KOPT-K1 (cell line): ENCODE measurements at regions not wholly inside any gene's neighbourhood (a gene's known extent, or its start where the extent isn't known, plus 50 kb on each side); places are given as distances from the start of the nearest gene placed in this dataset.
"Not testable (repeated sequence)": the region's sequence is repeated elsewhere in the genome, so short reads cannot be mapped to it uniquely, and the experiment has no call there.

ENCODE experiments used
- H3K27ac ChIP-seq: fragments of 200-600 bp; sonication (generic); 2 replicates; pipeline ENCODE4 v1.5.1; 2016; ENCODE audit warnings: antibody characterized with exemption, mild to moderate bottlenecking, low read depth, low read length; ENCODE audit not compliant: poor library complexity, severe bottlenecking
- H3K36me3 ChIP-seq: fragments of 200-600 bp; sonication (generic); 2 replicates; pipeline ENCODE4 v1.5.1; 2017; ENCODE audit warnings: antibody characterized with exemption, mild to moderate bottlenecking, low read length, moderate library complexity; ENCODE audit not compliant: insufficient read depth
- H3K9me3 ChIP-seq: fragments of 200-600 bp; sonication (generic); 2 replicates; pipeline ENCODE4 v1.5.1; 2017; ENCODE audit warnings: antibody characterized with exemption, low read length, mild to moderate bottlenecking; ENCODE audit not compliant: insufficient read depth, poor library complexity, severe bottlenecking

DNA sequence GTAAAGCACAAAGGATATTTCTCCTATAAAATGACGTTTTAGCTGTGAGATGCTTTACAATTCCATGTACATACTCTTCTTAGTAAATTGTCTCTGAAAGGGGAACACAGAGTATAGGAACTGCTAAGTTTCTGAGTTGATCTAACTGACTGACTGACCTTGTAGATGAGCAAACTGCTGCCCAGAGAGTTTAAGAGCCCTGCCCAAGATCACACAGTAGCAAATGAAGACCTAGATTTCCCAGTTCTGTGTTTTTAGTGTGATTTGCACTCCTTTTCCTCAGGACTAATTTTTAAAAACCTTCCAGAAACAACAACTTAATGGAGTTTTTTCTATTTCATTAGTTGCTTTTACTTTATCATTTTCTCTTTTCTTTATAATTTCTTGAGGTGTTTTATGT, 247.7 kb downstream of the PDCD6IP start:
- Histone ChIP-seq H3K27ac (no peak overlapping the region), H3K36me3 (no peaks in the 10 kb centered on the region), H3K9me3 (no peaks in the 10 kb centered on the region)

DNA sequence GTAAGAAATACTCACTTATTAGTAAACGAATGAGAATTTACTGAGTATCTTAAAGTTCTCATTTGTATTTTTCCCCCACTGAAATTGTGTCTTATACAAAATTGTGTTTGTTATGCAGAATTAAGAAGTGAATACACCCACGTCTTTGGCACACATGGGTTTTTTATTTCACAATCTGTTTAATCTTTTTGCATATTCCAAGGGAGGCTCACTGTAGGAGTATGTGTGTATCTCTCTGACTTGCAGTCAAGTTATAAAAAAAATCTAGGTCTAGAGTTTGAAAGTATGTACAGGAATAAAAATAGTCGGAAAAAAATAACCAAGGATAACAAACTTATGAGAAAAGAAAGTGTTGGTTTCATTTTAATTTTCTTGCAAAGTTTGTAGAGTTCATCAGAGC, 255.2 kb downstream of the PDCD6IP start:
- Histone ChIP-seq H3K9me3 (no peaks in the 10 kb centered on the region), H3K27ac (no peak overlapping the region), H3K36me3 (no peaks in the 10 kb centered on the region)

- no peaks in the 10 kb centered on the region for H3K36me3 ChIP-seq
- no peak overlapping the region for H3K27ac ChIP-seq
- no peaks in the 10 kb centered on the region for H3K9me3 ChIP-seq
Measured at GRCh38 chr3:34056181-34056910, 257.9 kb downstream of the PDCD6IP start.

- Histone ChIP-seq H3K27ac (no peak overlapping the region), H3K36me3 (no peaks in the 10 kb centered on the region), H3K9me3 (no peaks in the 10 kb centered on the region)
Measured at GRCh38 chr3:34056951-34057390, 258.5 kb downstream of the PDCD6IP start.

DNA sequence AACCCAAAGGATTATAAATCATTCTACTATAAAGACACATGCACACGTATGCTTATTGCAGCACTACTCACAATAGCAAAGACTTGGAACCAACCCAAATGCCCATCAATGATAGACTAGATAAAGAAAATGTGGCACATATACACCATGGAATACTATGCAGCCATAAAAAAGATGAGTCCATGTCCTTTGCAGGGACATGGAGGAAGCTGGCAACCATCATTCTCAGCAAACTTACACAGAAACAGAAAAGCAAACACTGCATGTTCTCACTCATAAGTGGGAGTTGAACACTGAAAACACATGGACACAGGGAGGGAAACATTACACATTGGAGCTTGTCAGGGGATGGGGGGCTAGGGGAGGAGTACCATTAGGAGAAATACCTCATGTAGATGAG, 262.6 kb downstream of the PDCD6IP start:
- not testable (repeated sequence) for H3K36me3 ChIP-seq, H3K27ac ChIP-seq, H3K9me3 ChIP-seq

DNA sequence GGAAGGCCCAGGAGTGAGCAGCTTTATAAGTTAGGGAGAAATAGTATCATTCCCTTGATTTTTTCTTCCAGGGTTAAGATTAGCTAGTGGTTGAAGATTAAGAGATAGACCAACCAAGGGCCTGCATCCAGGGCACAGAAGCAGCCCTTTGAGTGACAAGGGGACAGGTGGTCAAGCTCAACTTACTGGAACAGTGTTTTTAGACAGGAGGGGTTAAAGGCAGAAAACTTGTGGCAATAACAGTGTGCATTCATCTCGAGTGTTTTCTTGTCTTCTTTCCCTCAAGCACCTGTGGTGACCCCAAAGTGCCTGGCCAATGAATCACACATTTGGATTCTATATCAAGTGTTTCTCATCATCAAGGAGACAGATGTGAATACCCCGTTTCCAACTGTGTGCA, 267.5 kb downstream of the PDCD6IP start:
- H3K27ac ChIP-seq, result no peak overlapping the region
- no peaks in the 10 kb centered on the region for H3K36me3 ChIP-seq
- H3K9me3 ChIP-seq, result no peaks in the 10 kb centered on the region

DNA sequence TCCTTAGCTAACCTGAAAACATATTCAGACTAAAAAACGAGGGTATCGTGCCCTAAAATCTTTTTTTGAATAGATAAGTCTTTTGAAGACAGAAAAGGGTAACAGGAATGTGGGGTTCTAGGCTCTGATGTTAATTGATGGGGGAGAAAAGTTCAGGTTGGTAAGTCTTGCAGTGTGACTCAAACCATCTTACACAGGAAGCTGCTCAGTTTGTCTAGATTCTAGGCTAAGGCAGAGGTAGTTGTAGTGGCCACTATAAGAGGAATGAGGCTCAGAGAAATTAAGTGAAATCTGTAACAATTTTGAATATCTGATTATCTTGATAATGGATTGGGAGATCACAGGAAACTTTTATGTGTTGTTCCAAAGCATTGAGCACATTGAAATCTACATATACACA, 267.9 kb downstream of the PDCD6IP start:
- Histone ChIP-seq H3K27ac (no peak overlapping the region), H3K36me3 (no peaks in the 10 kb centered on the region), H3K9me3 (no peaks in the 10 kb centered on the region)

GRCh38 chr3:34066999-34067398, 268.6 kb downstream of the PDCD6IP start:
- no peaks in the 10 kb centered on the region for H3K36me3 ChIP-seq
- H3K27ac ChIP-seq, result no peak overlapping the region
- H3K9me3 ChIP-seq, result no peaks in the 10 kb centered on the region

GRCh38 chr3:34067536-34068051, 269.2 kb downstream of the PDCD6IP start:
- Histone ChIP-seq H3K9me3 (no peaks in the 10 kb centered on the region), H3K27ac (no peak overlapping the region), H3K36me3 (no peaks in the 10 kb centered on the region)

DNA sequence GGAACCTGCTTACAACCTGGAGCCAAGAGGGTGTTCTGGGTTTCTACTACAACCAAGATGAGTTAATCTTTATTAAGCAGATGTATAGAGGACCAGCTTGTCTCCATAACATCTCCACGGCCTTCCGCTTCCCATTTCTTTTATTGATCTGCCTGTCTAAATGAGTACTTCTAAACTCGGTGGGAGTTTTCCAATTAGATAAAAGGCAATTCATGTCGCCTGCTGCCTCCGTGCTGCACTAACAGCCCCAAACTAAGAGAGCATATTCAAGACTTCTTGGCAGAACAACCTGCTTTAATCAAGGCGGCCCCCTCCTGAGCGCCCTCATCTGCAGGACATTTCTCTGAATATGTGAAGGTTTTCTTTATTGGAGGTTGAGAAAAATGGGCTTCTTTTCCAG, 270.1 kb downstream of the PDCD6IP start:
- Histone ChIP-seq H3K9me3 (no peaks in the 10 kb centered on the region), H3K27ac (no peak overlapping the region), H3K36me3 (no peaks in the 10 kb centered on the region)

GRCh38 chr3:34070831-34071585, 272.6 kb downstream of the PDCD6IP start:
- H3K9me3 ChIP-seq, result no peaks in the 10 kb centered on the region
- no peaks in the 10 kb centered on the region for H3K36me3 ChIP-seq
- H3K27ac ChIP-seq, result no peak overlapping the region

- H3K9me3 ChIP-seq, result no peaks in the 10 kb centered on the region
- no peaks in the 10 kb centered on the region for H3K36me3 ChIP-seq
- no peak overlapping the region for H3K27ac ChIP-seq
Measured at GRCh38 chr3:34072297-34072696, 273.9 kb downstream of the PDCD6IP start.

DNA sequence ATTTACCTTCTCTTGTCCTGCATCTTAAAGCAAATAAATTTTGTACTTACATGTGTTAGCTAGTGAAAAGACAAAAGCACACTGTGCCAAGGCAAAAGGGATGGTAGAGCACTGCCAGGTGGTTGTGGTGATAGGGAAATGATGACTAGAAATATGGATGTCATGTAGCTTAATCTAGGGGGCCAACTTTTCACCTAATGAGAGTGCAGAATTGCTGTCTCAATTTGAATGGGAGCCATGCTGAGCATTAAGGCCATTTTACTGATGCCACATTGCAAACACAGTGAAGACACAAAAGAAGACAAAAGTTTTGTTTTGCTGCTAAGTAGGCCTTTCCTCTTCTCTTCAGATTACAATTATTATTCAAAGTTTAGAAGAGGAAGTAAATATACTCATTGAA, 274.7 kb downstream of the PDCD6IP start:
- Histone ChIP-seq H3K27ac (no peak overlapping the region), H3K36me3 (no peaks in the 10 kb centered on the region), H3K9me3 (no peaks in the 10 kb centered on the region)

DNA sequence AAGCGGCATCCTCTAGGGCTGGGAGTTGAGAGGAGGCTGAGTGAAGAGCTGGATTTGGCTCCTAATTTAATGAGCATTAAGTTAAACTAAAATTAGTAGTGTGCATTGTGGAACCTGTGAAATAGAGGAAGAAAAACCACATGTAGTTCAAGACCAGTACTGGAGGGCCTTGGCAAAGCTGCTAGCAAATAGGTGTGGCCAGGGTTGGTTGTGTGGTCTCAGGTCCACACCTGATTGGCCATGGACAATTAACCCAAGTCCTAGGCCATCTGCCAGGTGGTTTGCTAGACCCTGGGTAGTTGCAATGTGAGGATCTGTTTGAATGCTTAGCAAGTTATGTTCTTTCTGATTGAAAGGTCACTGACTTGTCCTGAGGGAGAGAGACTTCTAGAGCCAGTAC, 275.5 kb downstream of the PDCD6IP start:
- Histone ChIP-seq H3K27ac (no peak overlapping the region), H3K36me3 (no peaks in the 10 kb centered on the region), H3K9me3 (no peaks in the 10 kb centered on the region)

GRCh38 chr3:34075975-34076374, 277.5 kb downstream of the PDCD6IP start:
- no peak overlapping the region for H3K27ac ChIP-seq
- no peaks in the 10 kb centered on the region for H3K9me3 ChIP-seq
- H3K36me3 ChIP-seq, result no peaks in the 10 kb centered on the region
